Jurkat, Clone E6-1 (cell line): ENCODE measurements at regions not wholly inside any gene's neighbourhood (a gene's known extent, or its start where the extent isn't known, plus 50 kb on each side); places are given as distances from the start of the nearest gene placed in this dataset.
"Not testable (repeated sequence)": the region's sequence is repeated elsewhere in the genome, so short reads cannot be mapped to it uniquely, and the experiment has no call there.

Experiments
- DNase-seq: peaks from one replicate; pipeline ENCODE4 v3.0.0-alpha.2; 2011; ENCODE audit warnings: low read depth, low spot score
- H3K4me3 ChIP-seq: 2 replicates; pipeline ENCODE4 v1.5.1; 2011; ENCODE audit warnings: mild to moderate bottlenecking, low read length, control low read depth, moderate library complexity

DNA sequence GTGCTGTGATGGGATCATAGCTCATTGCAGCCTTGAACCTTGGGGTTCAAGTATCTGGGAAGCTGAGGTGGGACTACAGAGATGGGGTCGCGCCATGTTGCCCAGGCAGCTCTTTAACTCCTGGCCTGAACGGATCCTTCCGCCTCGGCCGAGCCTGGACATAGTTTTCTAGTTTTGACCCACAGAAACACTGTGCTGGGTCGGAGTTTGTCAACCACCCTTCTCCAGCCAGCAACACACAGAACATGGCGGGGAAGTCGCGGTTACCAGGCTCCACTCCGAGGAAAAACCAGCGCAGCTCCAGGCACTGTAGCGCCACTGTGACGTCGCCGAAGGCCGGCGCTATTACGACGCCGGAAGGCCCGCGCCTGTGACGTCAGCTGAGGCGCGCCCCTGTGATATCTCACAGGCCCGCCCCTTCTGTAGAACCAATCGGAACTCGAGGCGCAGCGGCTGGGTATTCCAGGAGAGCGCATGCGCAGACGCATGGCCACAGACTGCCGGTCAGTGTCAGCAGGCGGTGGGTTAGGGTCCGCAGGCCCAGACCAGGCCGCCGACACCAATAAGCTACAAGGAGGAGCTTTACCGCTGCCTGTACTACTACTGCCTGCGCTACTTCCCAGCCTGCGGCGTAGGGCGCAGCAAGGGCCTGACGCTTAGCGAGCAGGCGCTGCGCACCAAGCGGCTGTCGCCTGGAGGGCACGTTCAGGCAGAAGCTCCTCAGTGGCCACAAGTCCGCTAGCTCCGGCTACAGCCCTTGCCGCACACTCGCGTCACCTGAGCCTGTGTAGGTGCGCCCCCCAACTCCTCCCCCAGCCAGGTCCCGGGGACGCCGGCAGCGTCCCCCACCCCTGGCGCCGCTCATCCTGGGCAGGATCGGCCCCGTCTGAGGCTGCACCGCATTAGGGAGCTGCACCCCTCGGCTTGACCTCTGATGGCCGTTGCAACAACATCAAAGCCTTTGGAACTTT is 135.2 kb upstream of the KCTD7 start:
- DNase-seq, result peak; percentile 95

DNA sequence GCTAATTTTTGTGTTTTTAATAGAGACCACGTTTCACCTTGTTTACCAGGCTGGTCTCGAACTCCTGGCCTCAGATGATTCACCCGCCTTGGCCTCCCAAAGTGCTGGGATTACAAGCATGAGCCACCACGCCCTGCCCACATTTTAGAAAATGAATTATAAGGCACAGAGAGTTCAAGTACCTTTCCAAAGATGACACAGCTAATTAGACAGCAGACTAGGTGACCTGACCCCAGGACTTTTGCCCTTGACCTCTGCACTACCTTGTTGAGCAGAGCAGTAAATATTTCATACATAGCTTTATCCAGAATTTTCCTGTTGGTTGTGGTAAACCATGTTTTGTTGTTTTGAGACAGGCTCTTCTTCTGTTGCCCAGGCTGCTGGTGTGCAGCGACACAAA is 131.3 kb upstream of the KCTD7 start:
- H3K4me3 ChIP-seq, result no peak overlapping the region
- DNase-seq, result no peak

More for the DNA sequence above, 135.2 kb upstream of the KCTD7 start:
- peak overlapping the region; percentile 90 for H3K4me3 ChIP-seq

DNA sequence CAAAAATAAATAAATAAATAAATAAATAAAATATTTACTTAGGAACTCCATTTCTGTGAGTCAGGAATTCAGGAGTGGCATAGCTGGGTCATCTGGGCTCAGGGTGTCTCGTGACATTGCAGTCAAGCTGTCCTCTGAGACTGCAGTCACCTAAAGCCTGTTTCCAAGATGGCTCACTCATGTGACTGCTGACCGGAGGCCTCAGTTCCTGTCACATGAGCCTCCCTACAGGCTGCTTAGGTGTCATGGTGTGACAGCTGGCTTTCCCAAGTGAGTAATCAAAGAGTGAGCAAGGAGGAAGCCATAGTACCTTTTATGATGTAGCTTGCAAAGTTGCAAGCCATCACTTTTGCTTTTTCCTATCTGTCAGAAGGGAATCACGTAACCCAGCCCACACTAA is 128.6 kb upstream of the KCTD7 start:
- no peak for DNase-seq
- no peak overlapping the region for H3K4me3 ChIP-seq

DNA sequence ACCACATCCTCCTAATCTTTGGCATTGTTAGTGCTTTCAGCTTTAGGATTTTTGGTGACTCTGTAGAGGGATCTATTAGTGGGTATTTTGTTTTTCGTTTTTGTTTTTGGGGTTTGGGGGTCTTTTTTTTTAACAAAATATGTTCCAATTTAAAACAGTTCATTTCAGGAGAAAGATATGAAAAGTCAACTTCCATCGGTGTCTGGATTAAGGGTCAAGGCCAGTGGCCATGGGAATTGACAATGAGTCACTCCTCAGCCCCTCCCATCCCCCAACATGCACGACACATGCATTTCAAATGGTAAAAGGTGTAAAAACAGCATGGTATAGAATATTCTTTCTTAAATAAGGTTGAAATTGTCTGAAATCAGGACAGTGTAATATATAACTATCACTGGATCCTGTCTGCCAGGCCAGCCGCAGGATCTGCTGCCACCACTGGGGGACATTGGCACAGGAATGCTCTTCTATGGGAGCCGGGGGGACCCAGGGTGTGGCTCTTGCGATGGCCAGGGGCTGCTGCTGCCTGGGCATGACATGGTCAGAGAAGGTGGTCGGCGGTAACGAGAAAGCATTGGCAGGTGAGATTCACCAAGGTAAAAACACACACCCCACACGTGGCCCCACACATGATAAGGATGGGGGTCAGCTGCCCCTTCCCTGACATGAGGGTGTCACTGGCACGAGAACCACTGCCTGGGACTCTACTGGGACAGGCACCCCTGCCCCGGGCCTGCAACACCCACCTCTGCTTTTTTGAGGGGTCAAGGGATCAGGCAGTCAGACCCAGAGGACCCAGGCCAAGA is 126.2 kb upstream of the KCTD7 start:
- H3K4me3 ChIP-seq, result no peak overlapping the region
- DNase-seq, result no peak

DNA sequence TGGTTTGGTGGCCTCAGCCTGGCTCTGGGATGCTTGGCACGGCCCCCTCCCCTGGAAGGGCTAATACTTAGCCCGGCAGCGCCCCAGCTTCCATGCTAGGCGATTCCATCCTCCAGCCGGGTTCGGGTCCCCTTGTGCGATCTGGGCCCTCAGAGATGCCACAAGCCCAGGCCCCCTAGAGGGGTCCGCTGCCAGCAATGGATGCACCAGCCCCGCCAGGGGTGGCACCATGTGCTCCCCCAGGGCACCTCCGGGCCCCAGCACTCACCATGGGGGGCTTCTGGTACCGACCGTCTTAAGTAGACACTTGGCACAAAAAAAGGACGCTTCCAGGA is 125.7 kb upstream of the KCTD7 start:
- no peak overlapping the region for H3K4me3 ChIP-seq
- DNase-seq, result no peak

DNA sequence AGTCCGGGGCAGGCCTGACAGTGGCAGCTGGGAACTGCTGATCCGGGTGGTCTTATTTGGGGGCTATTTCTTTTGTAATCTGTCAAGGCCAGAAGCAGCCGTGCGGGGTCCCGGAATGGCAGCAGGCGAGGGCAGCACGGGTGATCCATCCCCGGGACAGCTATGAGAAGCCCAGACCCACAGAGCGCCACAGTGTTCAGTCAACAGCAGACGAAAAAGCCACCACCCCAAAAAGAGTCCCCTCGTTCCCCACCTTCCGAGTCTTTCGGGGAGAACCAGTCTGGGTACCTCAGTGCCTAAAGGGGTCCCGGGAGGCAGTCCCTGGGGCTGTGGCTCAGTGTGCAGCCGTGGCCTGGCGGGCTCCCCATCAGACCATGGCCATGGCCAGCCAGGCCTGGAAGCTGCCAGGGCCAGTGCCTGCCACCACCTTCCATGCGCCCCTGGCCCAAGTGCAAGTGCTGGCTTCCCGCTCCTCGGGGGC is 125.1 kb upstream of the KCTD7 start:
- H3K4me3 ChIP-seq, result no peak overlapping the region
- no peak for DNase-seq

DNA sequence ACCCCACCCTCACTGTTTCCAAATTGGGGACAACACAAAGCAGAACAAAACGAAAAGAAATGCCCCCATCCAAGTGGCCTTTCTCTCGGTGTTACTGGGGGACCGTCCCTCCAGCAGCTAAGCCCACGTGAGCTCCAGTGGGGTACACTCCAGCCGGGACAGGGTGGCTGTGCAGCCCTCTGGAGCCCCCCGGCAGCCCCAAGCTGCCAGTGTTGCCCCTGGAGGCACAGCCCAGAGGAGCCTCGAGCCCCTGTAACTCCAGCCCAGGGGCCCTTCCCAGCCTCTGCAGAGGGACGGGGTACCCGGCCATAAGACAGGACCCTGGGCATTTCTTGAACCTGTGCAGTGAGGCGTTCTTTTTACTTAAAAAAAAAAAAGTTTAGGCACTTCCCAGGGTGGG is 124.5 kb upstream of the KCTD7 start:
- H3K4me3 ChIP-seq, result no peak overlapping the region
- no peak for DNase-seq

DNA sequence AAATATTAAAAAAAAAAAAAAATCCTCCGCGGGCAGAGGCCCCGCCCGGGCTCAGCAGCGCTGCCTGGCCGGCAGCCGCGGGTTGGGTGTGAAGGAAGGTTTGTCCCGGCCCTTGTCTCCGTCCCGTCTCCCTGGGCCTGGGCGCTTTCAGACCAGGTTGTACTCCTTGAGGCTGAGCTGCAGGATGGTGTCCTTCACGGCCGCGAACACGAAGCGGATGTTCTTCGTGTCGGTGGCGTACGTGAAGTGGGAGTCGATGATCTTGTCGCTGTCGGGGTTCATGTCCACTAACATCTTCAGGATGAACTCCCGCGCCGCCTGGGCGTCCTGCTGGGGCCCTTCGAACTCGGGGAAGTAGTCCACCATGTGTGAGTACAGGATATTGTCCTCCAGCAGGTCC is 123.7 kb upstream of the KCTD7 start:
- H3K4me3 ChIP-seq, result no peak overlapping the region
- DNase-seq, result no peak

DNA sequence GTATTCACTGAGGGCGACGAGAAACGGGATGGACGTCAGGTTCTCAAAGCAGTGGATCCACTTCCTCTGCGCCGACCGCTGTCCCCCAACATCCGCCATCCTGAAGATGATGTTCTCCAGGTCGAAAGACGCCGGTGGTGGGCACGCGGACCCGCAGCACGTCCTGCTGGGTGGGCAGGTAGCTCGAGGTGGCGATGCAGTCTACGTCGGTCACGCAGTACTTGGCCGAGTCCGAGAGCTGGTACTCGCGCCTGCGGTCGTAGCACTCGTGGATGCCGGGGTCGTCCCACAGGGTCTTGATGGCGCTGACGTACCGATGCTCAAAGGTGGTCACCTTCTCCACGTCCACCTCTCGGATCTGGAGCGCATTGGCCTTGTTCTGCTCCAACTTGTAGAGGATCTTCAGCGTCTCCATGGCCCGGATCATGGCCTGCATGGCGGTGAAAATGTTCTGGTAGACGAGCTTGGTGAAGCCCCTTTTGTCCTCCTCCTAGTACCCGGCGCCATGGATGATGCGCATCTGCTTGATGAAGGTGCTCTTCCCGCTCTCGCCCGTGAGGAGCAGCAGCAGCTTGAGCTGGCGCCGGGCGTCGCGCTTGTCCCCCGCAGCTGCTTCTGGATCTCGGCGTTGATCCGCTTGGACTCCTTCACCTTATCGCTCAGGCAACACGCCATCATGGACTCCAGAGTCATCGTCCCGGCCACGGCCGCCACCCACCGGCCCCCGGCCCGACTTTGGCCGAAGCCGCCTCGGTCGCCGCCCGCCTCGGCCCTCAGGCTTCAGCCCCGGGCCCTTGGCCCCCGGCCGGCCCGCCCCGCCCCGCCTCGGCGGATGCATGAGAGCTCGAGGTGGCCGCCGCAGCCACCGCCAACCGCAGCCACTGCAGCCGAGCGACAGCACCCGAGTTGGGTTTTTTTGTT is 122.9 kb upstream of the KCTD7 start:
- DNase-seq, result no peak
- no peak overlapping the region for H3K4me3 ChIP-seq

DNA sequence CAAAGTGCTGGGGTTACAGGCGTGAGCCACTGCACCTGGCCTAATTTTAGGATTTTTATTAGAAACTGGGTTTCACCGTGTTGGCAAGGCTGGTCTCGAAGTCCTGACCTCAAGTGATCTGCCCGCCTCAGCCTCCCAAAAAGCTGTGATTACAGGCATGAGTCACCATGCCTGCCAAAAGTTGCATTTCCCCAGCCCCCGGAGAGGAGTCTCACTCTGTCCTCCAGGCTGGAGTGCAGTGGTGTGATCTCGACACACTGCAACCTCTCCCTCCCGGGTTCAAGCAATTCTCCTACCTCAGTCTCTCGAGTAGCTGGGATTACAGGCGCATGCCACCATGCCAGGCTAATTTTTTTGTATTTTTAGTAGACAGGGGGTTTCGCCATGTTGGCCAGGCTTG is 122.0 kb upstream of the KCTD7 start:
- not testable (repeated sequence) for DNase-seq, H3K4me3 ChIP-seq

DNA sequence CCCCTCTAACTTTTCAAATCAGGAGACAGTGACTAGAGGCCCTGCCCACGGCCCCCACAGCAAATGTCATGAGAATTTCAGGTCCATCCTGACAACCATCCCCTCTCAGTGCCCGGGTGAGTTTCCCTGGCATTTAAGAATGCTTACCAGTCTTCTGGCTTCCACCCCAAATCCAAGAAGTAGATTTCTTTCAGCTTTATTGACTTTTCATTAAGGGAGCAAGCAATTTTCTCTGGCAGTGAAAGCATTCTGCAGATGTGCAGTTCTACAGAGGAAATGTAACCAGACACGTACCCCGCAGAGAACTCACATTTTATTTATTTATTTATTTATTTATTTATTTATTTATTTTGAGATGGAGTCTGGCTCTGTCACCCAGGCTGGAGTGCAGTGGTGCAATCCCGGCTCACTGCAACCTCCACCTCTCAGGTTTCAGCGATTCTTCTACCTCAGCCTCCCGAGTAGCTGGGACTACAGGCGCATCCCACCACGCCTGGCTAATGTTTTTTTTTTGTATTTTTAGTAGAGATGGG is 120.9 kb upstream of the KCTD7 start:
- no peak for DNase-seq
- H3K4me3 ChIP-seq, result no peak overlapping the region

DNA sequence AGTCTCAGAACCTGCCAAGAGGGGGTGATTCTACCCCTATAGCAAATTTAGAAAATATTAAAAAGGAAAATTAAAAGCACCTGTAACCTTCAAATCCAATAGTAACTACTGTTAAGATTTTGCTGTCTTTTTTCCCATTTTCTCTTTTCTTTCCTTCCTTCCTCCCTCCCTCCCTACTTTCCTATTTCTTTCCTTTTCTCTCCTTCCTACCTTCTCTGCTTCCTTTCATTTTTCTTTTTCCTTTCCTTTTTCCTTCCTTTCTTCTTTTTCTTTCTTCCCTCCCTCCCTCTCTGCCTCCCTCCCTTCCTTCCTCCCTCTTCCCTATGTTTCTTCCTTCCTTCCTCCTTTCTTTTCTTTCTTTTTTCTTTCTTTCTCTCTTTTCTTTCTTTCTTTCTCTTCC is 120.2 kb upstream of the KCTD7 start:
- H3K4me3 ChIP-seq, result no peak overlapping the region
- no peak for DNase-seq

DNA sequence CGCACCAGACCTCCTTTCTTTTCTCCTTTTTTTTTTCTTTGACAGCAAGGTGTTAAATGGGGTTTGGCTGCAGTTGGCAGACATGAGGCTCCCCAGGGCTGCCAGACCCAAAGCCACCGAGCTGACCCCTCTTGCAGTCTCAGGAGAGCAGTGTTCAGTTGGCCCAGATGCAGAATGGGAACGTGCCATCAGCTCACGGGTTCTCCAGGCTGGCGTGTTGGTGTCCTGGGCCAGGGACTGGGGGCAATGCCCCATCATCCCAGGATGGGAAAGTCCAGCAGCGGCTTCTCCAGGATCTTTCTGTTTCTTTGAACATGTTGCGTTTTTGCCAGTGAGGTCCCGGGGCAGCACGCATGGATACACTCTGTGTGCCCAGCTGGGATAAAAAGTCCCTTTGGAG is 114.6 kb upstream of the KCTD7 start:
- no peak for DNase-seq
- no peak overlapping the region for H3K4me3 ChIP-seq

DNA sequence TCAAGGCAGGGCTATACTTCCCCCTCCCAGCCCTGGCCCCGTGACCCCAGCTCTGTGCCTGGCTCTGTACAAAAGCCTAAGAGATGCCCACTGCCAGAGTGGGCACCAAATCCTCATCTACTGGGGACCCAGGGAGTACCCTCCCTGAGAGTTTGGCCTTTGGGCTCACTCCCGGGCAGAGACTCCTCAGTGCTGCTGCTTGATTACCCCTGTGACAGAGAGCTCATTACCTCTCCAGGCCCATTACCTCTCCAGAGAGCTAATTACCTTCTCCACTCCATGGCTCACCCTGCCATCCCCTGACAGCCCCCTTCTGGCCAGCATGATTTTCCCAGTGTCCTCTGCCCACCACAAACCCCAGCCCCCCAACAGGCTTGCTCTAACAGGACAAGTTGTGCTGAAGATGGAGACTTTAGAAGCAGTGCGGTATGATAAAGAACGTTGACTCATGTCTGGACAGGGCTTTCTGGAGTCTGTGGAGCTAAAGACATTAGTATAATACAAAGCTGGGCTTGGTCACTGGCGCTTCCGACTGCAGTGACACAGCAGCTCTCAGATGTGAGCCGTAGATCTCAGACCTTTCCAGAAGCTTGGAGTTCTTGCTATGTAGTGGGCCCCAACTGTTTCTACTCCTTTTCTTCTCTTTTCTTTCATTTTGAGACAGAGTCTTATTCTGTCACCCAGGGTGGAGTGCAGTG is 111.3 kb upstream of the KCTD7 start:
- DNase-seq, result no peak
- H3K4me3 ChIP-seq, result no peak overlapping the region

DNA sequence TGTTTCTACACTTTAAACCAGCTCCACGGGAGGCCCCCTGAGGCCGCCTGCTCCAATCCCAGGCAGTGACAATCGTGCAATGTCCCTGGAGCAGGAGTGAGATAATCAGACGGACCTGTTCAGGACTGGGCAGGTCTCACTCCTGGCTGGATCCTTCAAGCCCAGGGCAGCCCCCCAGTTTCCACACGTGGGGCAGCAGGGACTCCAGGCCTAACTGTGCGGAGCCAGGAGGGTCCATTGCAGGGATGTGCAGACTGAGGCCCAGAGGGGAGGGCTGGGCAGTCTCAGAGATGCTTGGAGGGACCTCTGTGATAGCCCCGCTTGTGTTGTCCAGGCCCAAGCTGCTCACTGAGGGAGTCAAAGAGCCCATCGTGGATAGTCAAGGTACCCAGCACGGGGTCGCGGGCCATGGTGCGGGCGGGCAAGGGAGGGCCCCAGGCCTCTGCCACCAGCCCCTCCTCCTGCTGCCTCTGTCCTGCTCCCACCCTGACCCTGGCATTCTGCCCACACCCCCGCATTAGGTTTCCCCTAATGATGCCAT is 110.5 kb upstream of the KCTD7 start:
- DNase-seq, result no peak
- H3K4me3 ChIP-seq, result no peak overlapping the region

DNA sequence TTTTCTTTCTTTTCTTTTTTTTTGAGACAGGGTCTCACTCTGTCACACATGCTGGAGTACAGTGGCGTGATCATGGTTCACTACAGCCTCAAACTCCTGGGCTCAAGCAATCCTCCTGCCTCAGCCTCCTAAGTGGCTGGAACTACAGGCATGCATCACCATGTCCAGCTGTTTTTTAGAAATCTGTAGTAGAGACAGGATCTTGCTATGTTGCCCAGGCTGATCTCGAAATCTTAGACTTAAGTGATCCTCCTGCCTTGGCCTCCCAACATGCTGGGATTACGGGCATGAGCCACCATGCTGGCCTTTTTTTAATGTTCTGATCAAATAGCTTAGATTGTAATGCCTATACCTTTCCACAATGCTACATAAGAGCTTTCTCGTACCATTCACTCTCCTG is 107.0 kb upstream of the KCTD7 start:
- H3K4me3 ChIP-seq, result no peak overlapping the region
- DNase-seq, result no peak

DNA sequence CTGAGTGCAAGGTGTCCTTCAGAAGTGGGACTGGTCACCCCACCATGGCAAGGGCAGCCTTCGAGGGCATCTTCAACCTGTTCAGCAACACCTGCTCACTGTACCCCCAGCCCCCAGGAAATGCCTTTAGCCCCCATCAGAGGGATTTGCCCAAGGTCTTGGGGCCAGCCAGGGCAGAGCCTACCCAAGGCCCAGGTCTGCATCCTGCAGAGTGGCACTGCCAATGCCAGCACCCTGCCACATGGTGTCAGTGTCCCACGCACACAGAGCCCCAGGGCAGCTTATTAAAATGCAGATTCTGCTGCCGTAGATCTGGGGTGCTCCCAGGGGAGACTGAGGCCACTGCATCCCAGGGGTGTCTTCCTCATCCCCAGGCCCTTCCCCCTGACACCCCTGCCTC is 106.2 kb upstream of the KCTD7 start:
- peak; percentile 20 for DNase-seq
- H3K4me3 ChIP-seq, result no peak overlapping the region

DNA sequence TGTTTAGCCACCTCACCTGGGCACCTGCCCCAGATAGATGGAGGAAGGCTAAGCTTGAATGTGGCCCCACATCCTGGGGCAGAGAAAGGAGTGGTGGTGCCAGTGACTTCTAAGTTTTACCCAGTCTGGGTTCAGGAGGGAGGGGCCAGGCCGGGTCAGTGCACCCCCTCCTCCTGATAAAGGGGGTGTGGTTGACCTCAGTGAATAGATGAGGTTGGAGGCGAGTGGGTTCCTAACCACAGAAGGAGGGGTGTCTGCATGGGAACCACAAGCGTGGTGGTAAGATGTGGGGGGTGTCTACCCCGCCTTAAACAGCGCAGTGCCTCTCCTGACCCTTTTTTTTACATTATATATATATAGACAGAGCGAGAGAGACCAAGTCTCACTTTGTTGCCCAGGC is 105.3 kb upstream of the KCTD7 start:
- peak; percentile 54 for DNase-seq
- no peak overlapping the region for H3K4me3 ChIP-seq
